ENCODE measurements at regions not wholly inside any gene's neighbourhood (a gene's known extent, or its start where the extent isn't known, plus 50 kb on each side); places are given as distances from the start of the nearest gene placed in this dataset.

- FAIRE-seq (no peak), DNase-seq (no peak)
- Histone ChIP-seq H3K9ac (ENCODE audit: low read length in 3 of 3) (no peak overlapping the region), H3K36me3 (ENCODE audit: control insufficient read depth in 2 of 3, insufficient read depth in 3 of 3, low read length in 3 of 3) (no peaks in the 10 kb centered on the region), H3K27ac (ENCODE audit: low read depth in 2 of 2, low read length in 2 of 2) (no peak overlapping the region), H3K9me3 (ENCODE audit: control insufficient read depth in 2 of 3, insufficient read depth in 1 of 3, low read length in 3 of 3) (peaks cover 0 to 6% (median 3%) of the 10 kb centered on the region in 3 donors), H3K4me3 (ENCODE audit: low read length in 3 of 3) (no peak overlapping the region), H3K27me3 (ENCODE audit: control insufficient read depth, insufficient read depth, low read length) (no peaks in the 10 kb centered on the region), H3K4me1 (ENCODE audit: control insufficient read depth in 2 of 3, insufficient read depth in 2 of 3, low read depth in 1 of 3, low read length in 3 of 3) (no peaks in the 10 kb centered on the region)
- intact Hi-C loops (cut with DNase I): no loop called here
- TF ChIP-seq CTCF (IDR thresholded peaks at IDR 0.05; ENCODE audit: borderline replicate concordance, extremely low read depth, insufficient read depth): no peak
These were observed 156.2 kb downstream of the CYB561 start for GRCh38 chr17:63289931-63290330.

DNA sequence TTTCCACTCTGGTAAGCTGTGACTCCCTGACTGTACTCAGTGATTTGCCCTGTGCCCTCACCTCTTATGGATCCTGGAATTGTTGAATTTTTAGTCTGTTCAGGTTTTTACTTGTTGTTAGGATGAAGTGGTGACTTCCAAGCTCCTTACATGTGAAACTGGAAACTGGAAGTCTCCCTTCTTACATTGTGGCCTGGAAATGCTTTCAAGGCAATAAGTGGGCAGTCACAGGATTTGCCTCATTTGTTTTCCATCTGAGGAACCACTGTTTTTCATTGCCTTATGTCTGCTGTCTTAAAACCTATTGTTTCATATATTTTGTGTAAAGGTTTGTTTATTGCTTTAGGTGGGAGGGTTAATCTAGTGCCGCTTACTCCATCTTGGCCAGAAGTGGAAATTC, 155.8 kb downstream of the CYB561 start:
- Histone ChIP-seq H3K27me3 (ENCODE audit: control insufficient read depth, insufficient read depth, low read length) (no peaks in the 10 kb centered on the region), H3K27ac (ENCODE audit: low read depth in 2 of 2, low read length in 2 of 2) (no peak overlapping the region), H3K36me3 (ENCODE audit: control insufficient read depth in 2 of 3, insufficient read depth in 3 of 3, low read length in 3 of 3) (no peaks in the 10 kb centered on the region), H3K9ac (ENCODE audit: low read length in 3 of 3) (no peak overlapping the region), H3K9me3 (ENCODE audit: control insufficient read depth in 2 of 3, insufficient read depth in 1 of 3, low read length in 3 of 3) (peaks cover 0 to 6% (median 3%) of the 10 kb centered on the region in 3 donors), H3K4me1 (ENCODE audit: control insufficient read depth in 2 of 3, insufficient read depth in 2 of 3, low read depth in 1 of 3, low read length in 3 of 3) (no peaks in the 10 kb centered on the region), H3K4me3 (ENCODE audit: low read length in 3 of 3) (no peak overlapping the region)
- TF ChIP-seq CTCF (IDR thresholded peaks at IDR 0.05; ENCODE audit: borderline replicate concordance, extremely low read depth, insufficient read depth): no peak
- no peak for FAIRE-seq
- DNase-seq: no peak
- intact Hi-C loops (cut with DNase I): no loop called here

DNA sequence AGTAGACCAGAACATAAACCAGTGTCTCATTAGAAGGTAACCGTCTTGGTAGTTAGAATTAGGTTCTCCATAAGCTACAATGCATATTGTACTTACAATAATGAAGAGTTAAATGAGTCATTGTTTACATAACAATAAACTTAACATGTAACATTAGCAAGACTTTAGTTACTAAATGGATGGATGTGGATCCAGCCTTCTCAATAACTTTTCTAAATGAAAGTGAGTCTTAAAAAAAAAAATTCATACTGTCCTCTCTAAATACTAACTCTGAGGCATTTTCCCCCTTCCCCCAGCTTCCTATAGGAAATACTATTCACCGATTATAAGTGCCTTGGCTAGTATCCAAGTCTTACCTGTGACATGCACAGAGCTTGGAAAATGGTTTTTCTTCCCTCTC, 155.3 kb downstream of the CYB561 start:
- intact Hi-C loops (cut with DNase I): no loop called here
- H3K9ac ChIP-seq (ENCODE audit: low read length in 3 of 3): no peak overlapping the region
- no peak overlapping the region for H3K4me3 ChIP-seq (ENCODE audit: low read length in 3 of 3)
- no peak for DNase-seq
- no peaks in the 10 kb centered on the region for H3K4me1 ChIP-seq (ENCODE audit: control insufficient read depth in 2 of 3, insufficient read depth in 2 of 3, low read depth in 1 of 3, low read length in 3 of 3)
- no peaks in the 10 kb centered on the region for H3K27me3 ChIP-seq (ENCODE audit: control insufficient read depth, insufficient read depth, low read length)
- no peak for TF ChIP-seq CTCF (IDR thresholded peaks at IDR 0.05; ENCODE audit: borderline replicate concordance, extremely low read depth, insufficient read depth)
- FAIRE-seq: no peak
- H3K36me3 ChIP-seq (ENCODE audit: control insufficient read depth in 2 of 3, insufficient read depth in 3 of 3, low read length in 3 of 3): no peaks in the 10 kb centered on the region
- H3K27ac ChIP-seq (ENCODE audit: low read depth in 2 of 2, low read length in 2 of 2): no peak overlapping the region
- H3K9me3 ChIP-seq (ENCODE audit: control insufficient read depth in 2 of 3, insufficient read depth in 1 of 3, low read length in 3 of 3): peaks cover 0 to 6% (median 3%) of the 10 kb centered on the region in 3 donors

GRCh38 chr17:63291258-63291657, 154.8 kb downstream of the CYB561 start:
- no peaks in the 10 kb centered on the region for H3K27me3 ChIP-seq (ENCODE audit: control insufficient read depth, insufficient read depth, low read length)
- peaks cover 0 to 2% (median 0%) of the 10 kb centered on the region in 3 donors for H3K36me3 ChIP-seq (ENCODE audit: control insufficient read depth in 2 of 3, insufficient read depth in 3 of 3, low read length in 3 of 3)
- H3K9ac ChIP-seq (ENCODE audit: low read length in 3 of 3): no peak overlapping the region
- no peak overlapping the region for H3K4me3 ChIP-seq (ENCODE audit: low read length in 3 of 3)
- intact Hi-C loops (cut with DNase I): no loop called here
- no peak overlapping the region for H3K27ac ChIP-seq (ENCODE audit: low read depth in 2 of 2, low read length in 2 of 2)
- no peak for TF ChIP-seq CTCF (IDR thresholded peaks at IDR 0.05; ENCODE audit: borderline replicate concordance, extremely low read depth, insufficient read depth)
- DNase-seq (no peak), FAIRE-seq (no peak)
- H3K9me3 ChIP-seq (ENCODE audit: control insufficient read depth in 2 of 3, insufficient read depth in 1 of 3, low read length in 3 of 3): peaks cover 2 to 11% (median 3%) of the 10 kb centered on the region in 3 donors
- no peaks in the 10 kb centered on the region for H3K4me1 ChIP-seq (ENCODE audit: control insufficient read depth in 2 of 3, insufficient read depth in 2 of 3, low read depth in 1 of 3, low read length in 3 of 3)

All from kidney (tissue), 13 donors.